SK-N-SH (cell line): ENCODE measurements at regions not wholly inside any gene's neighbourhood (a gene's known extent, or its start where the extent isn't known, plus 50 kb on each side); places are given as distances from the start of the nearest gene placed in this dataset.

Experiments
- CTCF ChIA-PET: fragments of 300-600, 350-600 bp; formaldehyde crosslinking; extraction: SDS; loops from one replicate; lab custom pipeline; 2021; lab: Yijun Ruan, JAX
- POLR2A ChIA-PET: fragments of 350-600 bp; sonication (Branson Sonifier 250); formaldehyde crosslinking; extraction: SDS; loops from one replicate; lab custom pipeline; 2020; ENCODE audit warnings: antibody characterized with exemption, inconsistent platforms; lab: Yijun Ruan, JAX
- DNase-seq: peaks from one replicate; pipeline ENCODE4 v3.0.0; 2012
- H2AFZ ChIP-seq: fragments of 200-600 bp; sonication (generic); 2 replicates; pipeline ENCODE4 v1.8.1; 2016; ENCODE audit warnings: antibody characterized with exemption, mild to moderate bottlenecking, low read depth
- H3F3A ChIP-seq: fragments of 200-600 bp; sonication (generic); replicated peaks from 2 replicates; pipeline ENCODE3; 2016; ENCODE audit warnings: antibody characterized with exemption, mild to moderate bottlenecking; ENCODE audit not compliant: insufficient read depth
- H3K27ac ChIP-seq, 2 experiments: fragments of 200-500 bp in 1 of 2; fragments of 200-600 bp in 1 of 2; sonication (Bioruptor generic) in 1 of 2; sonication (generic), shearing (Covaris generic) in 1 of 2; 2 replicates each; pipeline versions ENCODE4 v1.5.1 to v1.6.1; 2014 to 2016; ENCODE audit warnings: low read depth in 2 of 2, inconsistent platforms in 1 of 2, low read length in 1 of 2, mild to moderate bottlenecking in 1 of 2, mixed read lengths in 1 of 2
- H3K27me3 ChIP-seq: fragments of 200-600 bp; sonication (generic), shearing (Covaris generic); 2 replicates; pipeline ENCODE4 v1.6.1; 2016; ENCODE audit warnings: mixed run types; ENCODE audit not compliant: insufficient read depth
- H3K36me3 ChIP-seq, 2 experiments: fragments of 200-500 bp in 1 of 2; fragments of 200-600 bp in 1 of 2; sonication (Bioruptor generic) in 1 of 2; sonication (generic) in 1 of 2; replicated peaks in 1 of 2; 2 replicates each; pipeline versions ENCODE3 to v1.5.1; 2014 to 2016; ENCODE audit warnings: low read length in 1 of 2, mild to moderate bottlenecking in 1 of 2; ENCODE audit not compliant: insufficient read depth in 2 of 2, control insufficient read depth in 1 of 2
- H3K4me1 ChIP-seq, 2 experiments: fragments of 200-500 bp in 1 of 2; fragments of 200-600 bp in 1 of 2; sonication (Bioruptor generic) in 1 of 2; sonication (generic), shearing (Covaris generic) in 1 of 2; 2 replicates each; pipeline versions ENCODE4 v1.5.1 to v1.6.1; 2014 to 2016; ENCODE audit warnings: low read depth in 1 of 2, low read length in 1 of 2, mixed run types in 1 of 2; ENCODE audit not compliant: insufficient read depth in 2 of 2, control insufficient read depth in 1 of 2
- H3K4me2 ChIP-seq: fragments of 200-600 bp; sonication (generic), shearing (Covaris generic); 2 replicates; pipeline ENCODE4 v1.6.1; 2017; ENCODE audit warnings: mixed run types
- H3K4me3 ChIP-seq, 2 experiments: fragments of 200-500 bp in 1 of 2; fragments of 200-600 bp in 1 of 2; sonication (Bioruptor generic) in 1 of 2; sonication (generic), shearing (Covaris generic) in 1 of 2; 2 replicates each; pipeline versions ENCODE4 v1.5.1 to v1.8.1; 2014 to 2016; ENCODE audit warnings: low read depth in 2 of 2, inconsistent platforms in 1 of 2, low read length in 1 of 2, mild to moderate bottlenecking in 1 of 2, mixed read lengths in 1 of 2, moderate library complexity in 1 of 2
- H3K79me2 ChIP-seq: fragments of 200-600 bp; sonication (generic); 2 replicates; pipeline ENCODE4 v1.8.1; 2017; ENCODE audit warnings: mild to moderate bottlenecking; ENCODE audit not compliant: insufficient read depth
- H3K9ac ChIP-seq: fragments of 200-600 bp; sonication (generic); 2 replicates; pipeline ENCODE4 v1.6.1; 2017; ENCODE audit warnings: mixed run types
- H3K9me2 ChIP-seq: fragments of 200-600 bp; sonication (generic); 2 replicates; pipeline ENCODE4 v1.6.1; 2017; ENCODE audit warnings: mixed run types
- H3K9me3 ChIP-seq: fragments of 200-600 bp; sonication (generic); 2 replicates; pipeline ENCODE4 v1.6.1; 2017; ENCODE audit warnings: mixed run types, mild to moderate bottlenecking, moderate library complexity
- H4K20me1 ChIP-seq: fragments of 200-600 bp; sonication (generic); 2 replicates; pipeline ENCODE4 v1.6.1; 2017; ENCODE audit warnings: mild to moderate bottlenecking, mixed run types; ENCODE audit not compliant: insufficient read depth
- CHD2 ChIP-seq: fragments of 150-350 bp; IDR thresholded peaks from 2 replicates; pipeline ENCODE4 v1.6.1; 2018; ENCODE audit warnings: low read length; ENCODE audit not compliant: partially characterized antibody
- CTCF ChIP-seq: fragments of 200-600 bp; sonication (generic); IDR thresholded peaks from 2 replicates; pipeline ENCODE4 v1.6.1; 2017; ENCODE audit warnings: antibody characterized with exemption, mild to moderate bottlenecking, moderate library complexity
- ELF1 ChIP-seq: IDR thresholded peaks from 2 replicates; pipeline ENCODE4 v1.4.0; 2012
- FOXJ3 ChIP-seq: sonication (generic); formaldehyde crosslinking; IDR thresholded peaks from 2 replicates; pipeline ENCODE4 v1.5.1; 2020; ENCODE audit warnings: mild to moderate bottlenecking, missing genetic modification reagents
- GABPA ChIP-seq: IDR thresholded peaks from 2 replicates; pipeline ENCODE4 v1.4.0; 2012; ENCODE audit warnings: low read depth, mild to moderate bottlenecking
- GATA2 ChIP-seq: sonication (generic); formaldehyde crosslinking; IDR thresholded peaks from 2 replicates; pipeline ENCODE4 v1.5.0; 2020; ENCODE audit warnings: mild to moderate bottlenecking, missing genetic modification reagents
- IRF3 ChIP-seq: fragments of 150-350 bp; IDR thresholded peaks from 2 replicates; pipeline ENCODE4 v1.6.1; 2016; ENCODE audit warnings: mild to moderate bottlenecking, low read depth, low read length
- JUND ChIP-seq: IDR thresholded peaks from 2 replicates; pipeline ENCODE4 v1.4.0; 2012
- MAX ChIP-seq: IDR thresholded peaks from 2 replicates; pipeline ENCODE4 v1.4.0; 2012; ENCODE audit warnings: low read depth
- NFIC ChIP-seq: IDR thresholded peaks from 2 replicates; pipeline ENCODE4 v1.4.0; 2012; ENCODE audit warnings: borderline replicate concordance
- PBX3 ChIP-seq: IDR thresholded peaks from 2 replicates; pipeline ENCODE4; 2012
- POLR2AphosphoS5 ChIP-seq: IDR thresholded peaks from 2 replicates; pipeline ENCODE4 v1.6.1; 2012; ENCODE audit warnings: low read depth, low read length
- RCOR1 ChIP-seq: fragments of 150-350 bp; IDR thresholded peaks from 2 replicates; pipeline ENCODE4 v1.6.1; 2017; ENCODE audit warnings: antibody characterized with exemption, low read length
- REST ChIP-seq: IDR thresholded peaks from 2 replicates; pipeline ENCODE4 v1.6.1; 2012; ENCODE audit warnings: mild to moderate bottlenecking, low read depth, low read length, moderate library complexity
- RFX5 ChIP-seq: IDR thresholded peaks from 2 replicates; pipeline ENCODE4 v1.6.1; 2012; ENCODE audit warnings: mild to moderate bottlenecking, improper control_type of control experiment, low read length
- TEAD4 ChIP-seq: IDR thresholded peaks from 2 replicates; pipeline ENCODE4 v1.4.0; 2012; ENCODE audit warnings: mild to moderate bottlenecking, borderline replicate concordance; ENCODE audit not compliant: insufficient read depth
- USF1 ChIP-seq: IDR thresholded peaks from 2 replicates; pipeline ENCODE4 v1.4.0; 2012; ENCODE audit warnings: low read depth, borderline replicate concordance
- YY1 ChIP-seq: IDR thresholded peaks from 2 replicates; pipeline ENCODE4 v1.4.0; 2012; ENCODE audit warnings: low read depth, mild to moderate bottlenecking
- WGBS: methylation state at CpG from one replicate; pipeline ENCODE4 v1.1.6; 2017; ENCODE audit warnings: low lambda C conversion rate; 5-methylcytosine and 5-hydroxymethylcytosine counted together

- no peak for TF ChIP-seq PBX3
- TF ChIP-seq ELF1 = no peak
- TF ChIP-seq REST = no peak
- TF ChIP-seq JUND = no peak
- TF ChIP-seq USF1 = no peak
Observed at GRCh38 chr18:25795213-25795612, 295.2 kb downstream of the SS18 start (continued).

- no peaks in the 10 kb centered on the region for H4K20me1 ChIP-seq
- H3K36me3 ChIP-seq = no peaks in the 10 kb centered on the region
- no peak overlapping the region for H3K4me3 ChIP-seq
- CTCF ChIA-PET = no interaction called here
- H3K4me2 ChIP-seq = peak overlapping the region; percentile 51
- no peaks in the 10 kb centered on the region for H3K27me3 ChIP-seq
- peak overlapping the region in 1 of 2 experiments; percentile 90; a peak in 3 of 4 replicates for H3K27ac ChIP-seq
- H2AFZ ChIP-seq = peak overlapping the region; percentile 19; the same call in 1 of the 2 replicates
- H3K4me1 ChIP-seq = peaks cover 0 to 5% of the 10 kb centered on the region in 2 experiments; a peak in 1 of 4 replicates
- peak overlapping the region; percentile 24; the same call in 1 of the 2 replicates for H3K9ac ChIP-seq
- TF ChIP-seq MAX = no peak
- no peak for TF ChIP-seq GABPA
- no peak for TF ChIP-seq RFX5
- TF ChIP-seq TEAD4 = no peak
- TF ChIP-seq YY1 = no peak
- no peak for TF ChIP-seq CHD2
- no peak for TF ChIP-seq PBX3
- TF ChIP-seq NFIC = no peak
- TF ChIP-seq FOXJ3 (CRISPR knock-in tag) = no peak
- TF ChIP-seq CTCF = no peak
- no peak for TF ChIP-seq RCOR1
- TF ChIP-seq GATA2 (CRISPR knock-in tag) = no peak
- TF ChIP-seq IRF3 = no peak
- no peak for TF ChIP-seq POLR2AphosphoS5
- POLR2A ChIA-PET = no interaction called here
- H3K9me2 ChIP-seq = no peaks in the 10 kb centered on the region
- H3F3A ChIP-seq = peaks cover 3% of the 10 kb centered on the region
- no peaks in the 10 kb centered on the region for H3K79me2 ChIP-seq
- no peaks in the 10 kb centered on the region for H3K9me3 ChIP-seq
- DNase-seq = no peak
- 75% methylated on average over 5 of the region's 5 CpGs for WGBS
Observed at GRCh38 chr18:25787276-25787675, 303.1 kb downstream of the SS18 start.
